ENCODE measurements at regions not wholly inside any gene's neighbourhood (a gene's known extent, or its start where the extent isn't known, plus 50 kb on each side); places are given as distances from the start of the nearest gene placed in this dataset.
A peak's percentile ranks its signal among the peaks of the same experiment; 100 is the strongest.

DNA sequence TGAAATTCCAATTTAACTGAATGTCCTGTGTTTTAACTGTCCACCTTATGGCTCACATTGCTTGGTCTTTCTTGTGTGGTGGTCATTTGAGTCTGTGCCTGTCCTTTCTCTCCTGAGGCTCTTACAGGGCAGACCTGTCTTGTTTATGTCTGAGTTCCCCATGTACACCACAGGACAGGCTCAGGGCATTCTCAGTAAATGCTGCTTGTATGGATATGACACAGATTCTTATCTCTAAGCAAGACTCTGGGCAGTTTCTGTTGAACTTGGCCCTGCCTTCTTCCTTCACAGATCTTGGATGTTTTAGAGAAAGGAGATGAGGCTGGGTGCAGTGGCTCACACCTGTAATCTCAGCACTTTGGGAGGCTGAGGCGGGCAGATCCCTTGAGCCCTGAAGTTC, 159.1 kb upstream of the CSF3R start:
- DNase-seq = no peak

DNA sequence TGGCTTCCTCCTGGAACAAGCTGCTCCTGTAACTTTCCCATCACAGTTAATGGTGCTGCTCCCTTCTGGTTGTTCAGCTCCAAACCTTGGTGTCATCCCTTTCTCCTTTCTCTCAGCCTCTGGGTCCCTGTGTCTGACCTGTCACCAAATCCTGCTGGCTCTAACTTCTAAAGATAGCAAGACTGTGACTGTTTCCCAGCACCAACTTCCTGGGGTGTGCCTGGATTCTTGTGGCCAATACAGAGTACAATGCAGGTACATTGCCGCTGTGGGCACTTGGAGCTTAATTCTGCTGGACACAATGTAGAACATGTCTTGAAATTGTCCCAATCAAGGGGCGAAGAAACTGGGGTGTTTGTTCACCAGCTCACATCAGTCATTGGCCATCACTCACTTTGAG, 156.7 kb upstream of the CSF3R start:
- no peak for DNase-seq

DNA sequence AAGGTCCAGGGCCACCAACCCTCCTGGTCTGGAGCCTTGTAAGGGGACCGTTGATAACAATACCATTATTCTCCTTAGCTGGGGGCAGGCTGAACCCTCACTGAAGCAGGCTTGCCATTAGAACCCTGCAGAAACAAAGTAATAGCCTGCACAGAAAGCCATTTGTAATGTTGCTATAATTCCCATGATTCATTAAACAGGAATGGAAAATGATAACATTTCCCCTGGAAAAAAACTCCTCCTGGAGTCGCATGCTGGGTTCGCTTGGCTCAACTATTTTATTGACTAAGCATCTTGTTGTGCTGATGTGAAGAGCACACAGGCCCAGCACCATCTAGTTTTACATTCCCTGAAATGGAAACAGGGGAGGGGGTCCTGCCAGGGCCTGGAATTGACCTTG, 155.6 kb upstream of the CSF3R start:
- DNase-seq = no peak

DNA sequence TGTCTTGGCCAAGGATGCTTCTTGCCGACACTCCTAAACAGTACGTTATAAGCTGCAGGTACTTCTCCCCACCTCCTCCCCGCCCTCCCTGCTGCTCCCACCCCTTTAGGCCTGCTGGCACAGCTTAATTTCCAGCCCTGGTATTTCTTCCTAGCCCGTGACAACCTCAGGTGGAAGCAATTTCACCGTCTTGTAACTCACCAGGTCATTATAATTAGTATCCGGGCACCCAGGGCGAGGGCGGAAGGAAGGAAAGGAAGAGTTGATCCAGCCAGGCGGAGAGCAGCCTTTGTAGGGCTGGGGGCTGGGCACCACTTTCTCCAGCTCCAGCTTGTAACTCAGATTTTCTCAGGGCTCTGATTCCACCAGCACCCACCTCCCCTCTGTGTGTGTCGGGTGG, 153.5 kb upstream of the CSF3R start:
- no peak for DNase-seq

DNA sequence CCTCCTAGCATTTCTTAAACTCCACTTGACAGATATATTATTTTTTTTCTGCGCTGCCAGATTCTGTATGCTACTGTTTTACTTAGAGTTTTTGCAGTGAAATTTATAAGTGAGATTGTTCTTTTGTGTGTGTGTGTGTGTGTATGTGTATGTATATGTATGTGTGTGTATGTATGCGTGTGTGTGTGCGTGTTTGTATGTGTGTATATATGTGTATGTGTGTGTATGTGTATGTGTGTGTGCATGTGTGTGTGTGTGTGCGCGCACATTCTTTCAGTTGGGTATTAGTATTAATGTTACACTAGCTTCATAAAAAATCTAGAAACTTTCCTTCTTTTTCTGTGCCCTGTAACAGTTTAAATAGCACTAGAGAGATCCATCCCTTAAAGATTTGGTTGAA, 152.6 kb upstream of the CSF3R start:
- DNase-seq = no peak

DNA sequence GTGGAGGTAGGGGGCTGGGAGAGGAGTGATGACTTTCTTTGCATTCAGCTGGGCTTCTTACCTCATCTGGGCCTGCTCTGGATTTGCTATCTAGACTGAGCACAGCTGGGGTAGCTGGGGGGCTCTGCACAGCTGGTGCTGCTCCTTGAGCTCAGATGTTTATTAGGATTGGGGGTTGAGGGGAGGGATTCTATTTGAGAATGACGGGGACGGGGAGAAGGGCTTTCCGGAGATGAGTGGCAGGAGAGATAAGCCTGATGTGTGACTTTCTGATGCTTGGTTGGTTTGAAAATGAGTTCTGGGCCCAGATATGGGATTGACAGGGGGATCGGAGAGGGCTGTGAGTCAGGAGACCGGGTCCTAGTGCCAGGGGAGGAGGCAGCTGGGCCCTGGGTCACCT, 146.1 kb upstream of the CSF3R start:
- no peak for DNase-seq

DNA sequence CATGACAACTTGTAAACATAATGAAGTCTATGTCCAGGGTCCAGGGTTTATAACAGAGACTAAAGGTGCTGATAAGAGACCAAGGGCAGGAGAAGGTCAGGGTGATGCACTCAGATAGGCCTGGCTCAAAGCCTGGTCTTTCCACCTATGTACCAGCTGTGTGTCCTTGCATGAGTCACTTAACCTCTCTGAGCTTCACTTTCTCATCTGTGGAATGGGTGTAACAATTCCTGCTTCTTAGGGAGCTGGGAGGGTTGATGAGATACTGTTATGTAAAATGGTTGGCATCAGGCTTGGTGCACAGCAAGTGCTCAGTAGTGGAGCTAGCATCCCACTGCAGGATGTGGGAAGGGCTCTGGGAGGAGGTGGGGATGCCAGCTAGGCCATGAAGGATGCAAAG, 143.7 kb upstream of the CSF3R start:
- no peak for DNase-seq

DNA sequence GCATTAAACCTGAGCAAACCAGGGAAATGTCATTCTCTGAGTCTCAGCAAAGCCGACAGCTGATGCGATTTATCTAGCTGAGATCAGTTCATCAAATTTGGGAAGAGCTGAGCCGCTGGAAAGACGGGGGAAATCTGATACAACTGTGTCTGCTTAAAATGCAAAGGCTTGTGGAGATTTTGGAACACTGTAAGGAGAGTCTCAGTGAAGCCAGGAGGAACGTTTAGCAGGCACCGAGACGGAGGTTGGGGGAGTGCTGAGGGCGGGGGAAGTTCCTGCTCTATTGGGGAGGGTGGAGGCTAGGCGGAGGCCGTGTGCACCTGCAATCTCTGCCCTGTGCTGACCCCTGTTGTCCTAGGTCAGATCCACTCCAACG, 143.2 kb upstream of the CSF3R start:
- no peak for DNase-seq

DNA sequence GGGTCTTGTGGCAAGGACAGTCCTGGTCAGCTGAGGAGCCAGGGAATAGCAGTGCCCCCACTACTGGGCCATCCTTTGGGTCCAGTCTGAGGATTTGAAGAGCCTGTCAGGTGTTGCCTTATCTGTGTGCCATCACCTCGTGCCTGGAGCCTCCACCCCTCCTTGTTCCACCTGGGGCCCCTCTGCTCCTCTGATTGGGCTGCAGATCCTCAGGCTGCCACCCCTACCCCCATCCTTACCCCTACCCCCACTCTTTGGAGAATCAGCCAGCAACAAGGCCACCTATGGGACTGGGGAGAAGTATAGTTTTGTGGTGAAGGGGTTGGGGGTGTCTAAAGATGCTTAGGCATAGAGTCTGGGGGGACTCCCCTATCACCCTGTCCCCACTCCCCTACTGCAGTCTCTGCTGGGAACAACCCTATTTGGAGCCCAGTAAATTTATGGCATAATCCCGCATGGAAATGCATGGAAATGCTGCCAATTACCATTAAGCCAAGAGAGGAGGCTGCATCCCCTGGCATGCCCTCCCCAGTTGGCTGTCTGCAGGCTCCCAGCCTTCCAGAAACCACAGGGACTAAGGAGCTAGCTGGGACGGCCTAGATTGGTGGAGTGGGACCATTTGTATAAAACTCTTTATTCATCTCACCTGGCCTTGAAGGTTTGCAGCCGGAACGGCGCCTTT, 142.7 kb upstream of the CSF3R start:
- no peak for DNase-seq

DNA sequence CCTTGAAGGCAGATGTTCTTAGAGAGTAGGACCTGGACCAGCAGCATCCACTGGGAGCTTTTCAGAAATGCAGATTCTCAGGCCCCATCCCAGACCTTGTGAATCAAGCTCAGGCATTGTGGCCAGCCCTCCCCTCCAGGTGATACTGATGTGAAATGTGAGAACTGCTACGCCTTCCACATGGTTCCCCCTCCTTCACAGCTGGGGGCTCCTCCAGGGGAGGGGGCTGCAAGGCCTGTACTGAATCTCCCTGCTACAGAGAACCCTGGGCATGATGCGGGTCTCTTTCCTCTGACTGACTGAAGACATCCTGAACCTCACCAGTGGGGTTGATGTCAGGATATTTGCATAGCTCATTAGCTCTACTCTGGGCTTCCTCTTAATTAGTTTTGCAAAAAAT, 141.8 kb upstream of the CSF3R start:
- DNase-seq = no peak

DNA sequence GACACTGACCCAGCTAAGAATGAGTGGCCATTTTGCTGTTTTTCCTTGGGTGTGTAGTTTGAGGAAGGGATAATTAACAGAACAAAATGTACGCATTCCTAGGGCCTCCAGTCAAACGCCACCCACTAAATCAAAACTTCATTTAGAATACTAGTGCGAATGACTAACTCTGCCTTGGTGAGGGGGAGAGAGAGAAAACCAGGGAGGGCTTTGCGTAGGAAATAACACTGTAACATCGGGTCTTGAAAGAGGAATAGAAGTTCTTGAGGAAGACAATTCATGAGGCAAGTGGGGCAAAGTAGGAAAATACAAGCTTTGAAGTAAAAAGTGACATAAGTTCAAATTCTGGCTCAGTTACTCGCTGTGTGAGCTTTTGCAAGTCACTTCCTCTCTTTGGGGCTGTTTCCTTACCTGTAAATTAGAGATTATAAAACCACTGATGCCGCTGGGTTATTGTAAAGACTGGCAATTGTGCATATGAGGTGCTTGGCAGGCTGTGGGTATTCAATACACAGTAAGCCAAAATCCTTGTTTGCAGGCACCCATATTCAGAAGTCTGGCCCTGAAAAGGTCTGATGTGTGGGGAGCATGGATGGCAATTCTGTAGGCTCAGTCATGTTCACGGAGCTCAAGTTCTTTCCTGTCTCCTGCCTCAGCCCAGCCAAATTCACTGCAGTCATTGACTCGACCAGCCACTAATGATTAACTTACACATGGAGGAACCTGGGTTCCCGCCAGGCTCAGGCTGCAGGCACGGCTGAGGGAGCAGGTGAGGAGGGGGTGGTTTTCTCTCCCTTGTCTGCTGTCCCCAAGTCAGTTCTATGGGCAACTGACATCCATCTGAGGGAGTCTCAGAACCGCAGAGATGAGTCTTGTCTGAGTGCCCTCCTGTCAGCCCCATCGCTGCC, 140.3 kb upstream of the CSF3R start:
- DNase-seq = no peak

DNA sequence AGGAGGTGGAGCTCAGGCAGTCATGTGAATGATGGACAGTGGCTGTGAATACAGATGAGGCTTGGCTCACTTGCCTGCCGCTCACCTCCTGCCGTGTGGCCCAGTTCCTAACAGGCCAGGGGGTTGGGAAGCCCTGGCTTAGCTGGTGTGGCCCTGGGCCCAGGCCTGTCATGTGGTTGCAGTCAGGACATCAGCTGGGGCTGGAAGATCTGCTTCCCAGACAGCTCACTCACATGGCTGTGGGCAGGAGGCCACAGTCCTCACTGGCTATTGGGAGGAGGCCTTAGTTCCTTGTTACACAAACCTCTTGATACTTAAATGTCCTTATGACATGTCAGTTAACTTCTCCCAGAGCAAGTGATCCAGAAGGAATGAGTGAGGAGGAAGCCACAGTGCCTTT, 138.8 kb upstream of the CSF3R start:
- no peak for DNase-seq

DNA sequence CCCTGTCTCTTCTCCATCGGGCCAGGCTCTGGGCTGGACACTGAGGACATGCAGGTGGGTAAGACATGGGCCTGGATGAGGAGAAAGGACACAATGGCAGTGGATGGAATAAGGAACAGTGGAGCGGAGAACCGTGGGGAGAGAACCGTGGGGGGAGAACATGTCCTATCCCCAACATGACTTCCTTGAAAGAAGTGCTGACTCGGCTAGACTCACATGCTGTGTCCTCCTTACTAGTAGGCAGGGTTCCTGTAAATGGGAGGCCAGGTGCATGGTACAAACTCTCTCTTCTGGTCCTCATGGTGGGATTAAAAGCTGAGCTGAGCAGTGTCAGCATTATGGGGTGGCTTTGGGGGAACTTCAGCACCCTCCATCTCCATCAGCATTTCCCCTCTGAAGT, 137.4 kb upstream of the CSF3R start:
- DNase-seq = no peak

DNA sequence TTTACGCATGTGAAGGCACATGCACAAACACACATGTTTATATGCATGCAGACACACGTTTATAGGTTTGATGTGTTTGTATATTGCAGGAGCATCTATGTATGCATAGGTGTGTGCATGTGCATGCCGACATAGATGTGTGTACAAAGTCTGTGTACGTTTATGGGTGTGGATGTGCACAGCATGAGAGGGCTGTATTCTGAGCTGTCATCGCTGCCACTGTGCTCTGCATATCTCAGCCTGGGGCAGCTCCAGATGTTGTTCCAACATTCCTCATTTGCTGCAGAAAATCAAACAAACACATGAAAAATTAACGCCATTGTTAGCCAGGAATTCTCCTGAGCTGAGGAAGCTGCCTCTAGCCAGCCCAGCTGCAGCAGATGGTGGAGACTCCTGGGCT, 132.3 kb upstream of the CSF3R start:
- DNase-seq = no peak

DNA sequence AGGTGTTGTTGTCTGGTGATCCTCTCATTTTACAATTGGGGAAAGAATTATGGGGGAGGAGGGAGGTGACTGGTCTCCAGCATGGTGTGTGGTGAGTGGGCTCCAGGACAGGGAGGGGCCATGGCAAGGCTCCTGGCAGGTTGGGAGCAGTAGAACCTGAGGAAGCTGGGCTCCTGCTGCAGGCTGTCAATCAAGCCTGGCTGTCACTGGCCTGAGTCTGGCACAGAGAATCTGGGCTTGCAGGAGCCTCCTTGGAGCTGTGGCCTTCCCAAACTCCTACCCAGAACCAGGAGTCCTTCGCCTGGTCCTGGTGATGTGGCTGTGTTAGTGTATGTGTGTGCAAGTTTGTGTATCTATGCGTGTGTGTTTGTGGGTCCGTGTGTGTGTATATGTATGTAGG, 131.9 kb upstream of the CSF3R start:
- no peak for DNase-seq

DNA sequence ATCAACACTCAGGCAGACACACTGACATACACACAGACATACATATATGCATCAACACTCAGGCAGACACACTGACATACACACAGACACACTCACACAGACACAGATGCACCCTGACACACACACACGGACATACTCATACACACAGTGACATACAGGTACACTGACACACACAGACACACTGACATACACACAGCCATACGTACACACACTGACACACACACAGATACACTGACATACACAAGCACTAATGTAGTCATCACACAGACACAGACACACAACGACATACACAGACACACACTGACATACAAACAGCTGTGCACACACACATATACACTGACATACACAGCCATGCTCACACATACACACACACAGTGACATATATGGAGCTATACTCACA, 131.0 kb upstream of the CSF3R start:
- DNase-seq = no peak

DNA sequence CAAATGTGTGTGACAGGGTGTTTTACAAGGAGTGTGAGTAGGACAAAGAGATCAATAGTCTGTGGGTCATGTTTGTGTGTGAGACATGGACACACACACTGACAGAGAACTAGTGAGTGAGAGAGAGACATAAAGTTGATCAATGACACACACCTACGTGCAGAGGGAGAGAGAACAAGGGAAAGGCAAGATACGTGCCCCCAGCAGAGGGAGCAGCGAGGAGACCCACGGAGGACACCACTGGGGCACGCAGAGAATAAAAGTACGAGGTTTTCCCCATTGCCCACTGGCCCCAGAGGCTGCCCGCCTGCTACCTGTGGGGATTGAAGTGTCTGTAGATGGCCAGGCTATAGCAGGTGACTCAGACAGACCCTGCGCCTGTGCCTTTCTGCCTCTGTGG, 130.2 kb upstream of the CSF3R start:
- DNase-seq = no peak

DNA sequence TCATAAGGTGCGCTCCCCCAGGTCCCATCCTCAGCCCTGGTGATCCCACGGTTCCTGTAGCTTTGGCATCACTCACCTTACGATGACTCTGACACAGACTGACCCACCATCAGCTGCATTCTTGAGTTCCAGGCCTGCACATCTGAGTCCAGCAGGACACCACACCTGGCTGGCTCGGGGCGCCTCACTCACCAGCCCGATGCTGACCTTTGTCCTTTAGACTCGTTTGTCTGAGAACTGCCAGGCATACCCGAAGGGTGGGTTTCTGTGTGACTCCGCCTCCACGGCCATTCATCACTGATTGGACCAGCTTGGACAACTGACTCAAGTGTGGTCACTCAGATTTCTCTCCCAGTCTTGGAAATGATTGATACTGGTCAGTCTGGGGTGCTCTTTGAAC, 129.4 kb upstream of the CSF3R start:
- DNase-seq = no peak

DNA sequence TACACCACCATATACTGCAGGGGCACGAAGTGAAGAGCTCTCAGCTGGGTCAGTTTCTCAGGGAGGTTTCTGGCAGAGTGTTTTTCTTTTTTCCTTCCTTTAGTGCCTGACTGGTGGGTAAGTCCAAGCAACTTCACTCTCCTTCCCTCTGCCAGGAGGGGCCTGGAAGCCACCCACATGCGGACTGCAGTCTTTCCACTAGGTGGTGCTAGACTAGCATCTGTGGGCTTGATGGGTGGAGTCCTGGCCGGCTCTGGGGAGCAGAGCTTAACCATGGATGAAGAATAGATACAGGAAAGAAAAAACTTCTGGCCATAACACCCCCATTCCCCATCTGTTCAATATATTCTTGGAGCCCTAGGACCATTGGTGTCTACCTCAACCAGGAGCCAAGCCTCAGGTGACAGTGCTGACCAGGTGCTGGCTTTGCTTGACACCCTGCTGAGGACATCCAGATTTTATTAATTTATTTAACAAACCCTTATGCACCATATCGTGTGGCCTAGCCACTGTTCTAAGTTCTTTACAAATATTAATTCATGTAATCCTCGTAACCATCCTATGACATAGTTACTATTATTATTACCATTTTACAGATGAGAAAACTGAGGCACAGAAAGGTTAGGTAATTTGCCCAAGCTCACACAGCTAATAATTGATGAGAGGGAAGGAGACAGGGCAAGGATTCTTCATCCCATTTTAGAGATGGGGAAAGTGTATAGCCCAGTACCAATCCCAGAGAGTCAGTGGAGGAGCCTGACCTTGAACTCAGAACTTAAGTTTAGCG, 126.7 kb upstream of the CSF3R start:
- DNase-seq = peak; percentile 19 to 41

DNA sequence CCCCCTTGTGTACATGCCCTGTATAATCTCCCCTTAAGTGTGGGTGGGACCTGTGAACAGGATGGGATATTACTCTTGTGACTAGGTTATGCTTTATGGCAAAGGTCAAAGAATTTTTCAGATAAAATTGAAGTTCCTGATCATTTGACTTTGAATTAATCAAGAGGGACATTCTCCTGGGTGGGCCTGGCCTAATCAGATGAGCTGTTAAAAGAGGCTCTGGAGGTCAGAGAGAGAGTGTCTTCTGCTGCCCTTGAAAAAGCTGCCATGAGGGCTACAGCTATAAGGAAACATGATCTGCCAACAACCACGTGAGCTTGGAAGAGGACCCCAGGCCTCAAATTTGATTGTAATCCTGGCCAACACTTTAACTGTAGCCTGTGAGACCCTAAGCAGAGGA, 125.6 kb upstream of the CSF3R start:
- DNase-seq = no peak

DNA sequence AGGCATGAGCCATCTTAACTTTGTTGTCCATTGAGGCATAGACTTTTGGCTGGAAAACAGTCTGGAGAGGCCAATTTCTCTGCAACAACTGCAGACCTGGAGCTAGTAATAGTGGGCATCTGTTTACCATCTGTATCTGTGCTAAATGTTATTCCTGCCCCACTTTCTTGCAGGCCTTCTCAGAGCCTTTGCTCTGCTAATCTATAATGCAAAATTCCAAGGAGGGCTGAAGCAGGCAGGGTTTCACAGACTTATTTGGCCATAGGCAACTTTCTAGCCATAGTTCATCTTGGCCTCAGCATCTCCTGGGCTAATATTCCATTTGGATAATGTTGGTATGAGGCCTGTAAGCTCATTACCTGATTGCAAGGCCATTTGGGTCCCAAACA, 124.5 kb upstream of the CSF3R start:
- DNase-seq = no peak

DNA sequence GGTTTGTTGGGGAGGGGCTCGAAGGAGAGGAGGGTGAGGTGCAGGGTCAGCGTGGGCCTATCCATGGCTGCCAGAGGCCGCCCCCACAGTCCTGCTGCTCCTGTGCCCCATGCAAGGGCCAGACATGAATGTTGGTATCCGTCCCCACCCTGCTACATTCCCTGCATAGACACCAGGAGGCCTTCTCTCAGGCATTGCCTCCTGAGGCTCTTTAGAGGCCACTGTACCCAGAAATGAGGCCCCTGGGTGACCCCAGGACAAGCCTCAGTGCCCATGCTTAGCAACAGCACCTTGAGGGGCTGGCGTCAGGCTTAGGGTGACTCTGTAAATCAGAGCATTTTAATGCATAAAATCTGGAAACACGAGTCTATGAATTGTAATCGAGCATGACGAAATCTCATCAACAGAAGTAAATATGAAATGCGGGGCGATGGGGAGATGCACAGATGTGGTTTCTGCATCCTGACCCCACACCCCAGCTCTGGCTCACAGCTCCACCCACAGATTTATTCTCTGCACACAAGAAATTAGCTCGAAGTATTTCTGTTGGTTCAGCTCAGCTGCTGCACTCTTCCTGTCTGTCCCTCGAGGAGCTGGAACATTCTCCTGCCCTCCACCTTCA, 124.0 kb upstream of the CSF3R start:
- DNase-seq = peak in 1 of 2 donors; percentile 15

DNA sequence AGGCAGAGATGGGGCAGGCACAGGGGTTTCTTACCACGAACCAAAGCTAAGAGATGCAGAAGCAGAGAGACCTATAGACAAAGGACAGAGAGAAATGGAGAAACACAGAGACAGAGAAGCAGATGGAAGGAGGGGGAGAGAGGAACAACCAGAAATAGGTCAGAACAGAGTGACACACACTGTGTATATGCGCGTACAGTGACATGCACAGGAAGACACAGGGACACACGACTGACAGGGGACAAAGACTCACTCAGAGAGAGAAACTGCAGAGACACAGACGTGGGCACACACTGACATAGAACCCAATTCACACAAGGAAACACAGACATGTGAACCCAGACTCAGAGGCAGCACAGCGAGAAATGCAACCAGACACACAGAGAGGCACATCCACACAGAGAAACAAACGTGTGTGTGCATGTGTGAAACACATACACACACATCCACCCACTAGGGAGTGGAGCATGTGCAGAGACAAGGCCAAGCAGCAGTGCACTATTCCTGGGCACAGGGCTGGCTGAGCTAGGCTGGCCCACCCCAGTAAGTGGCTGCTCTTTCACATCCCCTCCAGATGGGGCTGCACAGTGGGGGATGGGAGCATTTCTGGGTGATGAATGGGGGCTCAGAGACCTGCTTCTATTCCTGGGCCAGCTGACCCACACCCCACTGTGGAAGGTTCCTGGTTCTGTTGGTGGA, 123.4 kb upstream of the CSF3R start:
- DNase-seq = no peak
